HG03139 (cell line): ENCODE measurements at regions not wholly inside any gene's neighbourhood (a gene's known extent, or its start where the extent isn't known, plus 50 kb on each side); places are given as distances from the start of the nearest gene placed in this dataset.
"Not testable (repeated sequence)": the region's sequence is repeated elsewhere in the genome, so short reads cannot be mapped to it uniquely, and the experiment has no call there.

Source experiments
- ATAC-seq: cut with Tn5 transposase; IDR thresholded peaks from one replicate; pipeline ENCODE4 v1.9.1; 2021; ENCODE audit not compliant: unreplicated experiment

GRCh38 chr2:142718576-142719155 is 158.8 kb upstream of the KYNU start:
- ATAC-seq = no peak

- no peak for ATAC-seq
Observed at GRCh38 chr2:142716463-142717242, 160.8 kb upstream of the KYNU start.

GRCh38 chr2:142714600-142714999 is 162.9 kb upstream of the KYNU start:
- ATAC-seq = no peak

GRCh38 chr2:142710336-142710735 is 167.1 kb upstream of the KYNU start:
- no peak for ATAC-seq

- ATAC-seq = no peak
Observed at GRCh38 chr2:142707318-142707717, 170.1 kb upstream of the KYNU start.

DNA sequence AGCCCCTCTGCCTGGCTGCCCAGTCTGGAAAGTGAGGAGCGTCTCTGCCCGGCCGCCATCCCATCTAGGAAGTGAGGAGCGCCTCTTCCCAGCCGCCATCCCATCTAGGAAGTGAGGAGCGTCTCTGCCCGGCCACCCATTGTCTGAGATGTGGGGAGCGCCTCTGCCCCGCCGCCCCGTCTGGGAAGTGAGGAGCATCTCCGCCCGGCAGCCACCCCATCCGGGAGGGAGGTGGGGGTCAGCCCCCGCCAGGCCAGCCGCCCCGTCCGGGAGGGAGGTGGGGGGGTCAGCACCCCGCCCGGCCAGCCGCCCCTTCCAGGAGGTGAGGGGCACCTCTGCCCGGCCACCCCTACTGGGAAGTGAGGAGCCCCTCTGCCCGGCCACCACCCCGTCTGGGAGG is 175.1 kb upstream of the KYNU start:
- not testable (repeated sequence) for ATAC-seq

- ATAC-seq = not testable (repeated sequence)
Observed at GRCh38 chr2:142695350-142696257, 181.9 kb upstream of the KYNU start.

DNA sequence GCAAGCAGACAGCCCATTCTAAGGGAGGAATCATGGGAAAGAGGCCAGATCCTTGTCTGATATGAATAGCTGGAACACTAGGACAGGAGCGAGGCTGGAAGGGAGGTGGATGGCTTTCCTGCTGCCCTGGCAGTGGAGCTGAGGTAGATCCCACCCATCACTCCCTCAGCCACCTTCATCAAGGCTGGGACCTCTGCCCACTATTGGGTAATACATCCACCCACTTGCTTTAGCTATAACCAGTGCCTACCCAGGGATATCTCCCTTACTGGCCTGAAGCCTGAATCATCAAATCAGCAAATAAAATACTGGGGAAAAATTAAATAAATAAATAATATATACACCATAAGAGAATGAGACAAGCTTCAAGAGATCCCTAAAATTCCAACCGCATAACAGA is 183.2 kb upstream of the KYNU start:
- no peak for ATAC-seq

GRCh38 chr2:142693171-142693950 is 184.1 kb upstream of the KYNU start:
- ATAC-seq = no peak

DNA sequence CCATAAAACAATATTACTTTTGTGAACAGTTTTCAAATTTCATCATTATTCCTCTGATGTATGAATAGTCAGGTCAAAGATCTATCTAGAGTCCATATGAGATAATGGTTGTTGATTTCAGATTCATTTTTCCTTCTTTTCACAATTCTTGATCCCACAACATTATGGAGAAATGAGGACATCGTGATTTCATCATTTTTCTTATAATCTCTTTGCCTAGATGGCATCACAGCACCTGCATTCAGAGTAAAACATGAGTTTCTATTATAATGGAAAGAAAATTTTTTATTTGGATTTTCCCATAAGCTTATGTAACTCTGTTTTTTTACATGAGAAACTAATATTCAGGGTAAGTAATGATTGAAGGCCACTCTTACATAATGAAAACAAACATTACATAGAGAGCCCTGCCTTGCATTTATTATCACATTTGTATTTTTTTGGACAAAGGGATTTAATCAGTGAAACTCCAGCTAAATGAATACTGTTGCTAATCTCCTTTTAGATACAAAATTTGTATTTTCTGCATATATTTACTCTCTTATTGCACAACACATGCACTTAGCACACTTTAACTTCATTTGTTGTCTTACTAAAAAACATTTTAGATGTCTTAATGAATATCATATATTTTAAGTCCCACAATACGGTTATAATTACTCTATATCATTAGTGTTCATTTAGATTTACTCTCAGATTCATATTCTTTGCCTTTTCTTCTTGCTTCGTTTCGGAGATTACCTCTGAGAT is 188.4 kb upstream of the KYNU start:
- ATAC-seq = no peak

DNA sequence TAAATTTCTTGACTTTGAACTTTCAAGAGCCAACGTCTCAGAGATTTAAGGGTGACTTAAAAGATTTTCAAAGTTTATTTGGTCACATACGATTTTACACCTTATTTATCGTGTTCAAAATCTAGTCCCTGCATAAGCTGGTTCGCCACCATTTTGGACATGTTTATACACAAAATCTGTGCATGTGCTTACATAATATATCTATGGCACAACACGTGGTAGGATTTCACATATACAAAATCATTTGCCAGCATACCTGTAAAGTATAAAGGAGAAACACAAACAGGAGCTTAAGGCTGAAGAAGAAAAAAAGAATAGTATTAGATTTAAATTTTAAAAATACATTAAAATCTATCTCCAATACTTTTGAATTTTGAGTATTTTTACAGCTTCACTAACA is 190.0 kb upstream of the KYNU start:
- ATAC-seq = no peak

DNA sequence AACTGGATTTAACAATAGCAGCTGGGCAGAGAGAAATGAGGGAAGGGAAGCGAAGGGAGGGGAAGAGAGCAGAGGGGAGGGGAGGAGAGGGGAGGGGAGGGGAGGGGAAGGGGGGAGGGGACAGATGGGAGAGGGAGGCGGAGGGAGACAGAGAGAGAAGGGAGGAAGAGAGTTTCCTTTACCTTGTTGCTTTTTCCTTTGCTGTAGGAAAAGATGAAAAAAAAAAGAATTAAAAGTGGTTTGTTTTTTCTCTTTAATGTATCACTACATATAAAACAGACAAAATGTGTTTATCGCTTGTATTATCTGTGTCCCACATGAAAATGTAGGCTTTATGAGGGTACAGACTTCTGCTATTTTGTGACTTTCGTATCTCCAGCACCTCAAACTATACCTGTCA is 190.4 kb upstream of the KYNU start:
- no peak for ATAC-seq

GRCh38 chr2:142684667-142685066 is 192.8 kb upstream of the KYNU start:
- no peak for ATAC-seq

DNA sequence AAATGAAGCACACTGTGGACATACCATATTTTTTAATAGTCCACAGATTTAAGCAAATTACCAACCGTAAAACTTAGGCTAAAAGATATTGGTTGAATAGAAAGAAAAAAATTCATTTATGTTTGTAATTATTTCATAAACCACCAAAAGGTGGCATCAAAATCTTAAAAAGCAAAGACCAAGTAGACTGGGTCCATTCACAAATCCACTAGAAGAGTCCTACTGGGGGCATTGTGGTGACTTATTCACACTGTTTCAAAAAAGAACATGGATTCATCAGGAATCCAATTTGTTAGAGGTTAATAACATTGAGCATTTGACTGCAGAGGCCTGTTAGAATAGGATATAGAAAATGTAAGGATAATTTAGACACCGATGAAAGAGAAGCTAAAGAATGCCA is 194.9 kb upstream of the KYNU start:
- ATAC-seq = no peak

- no peak for ATAC-seq
Observed at GRCh38 chr2:142681952-142682351, 195.5 kb upstream of the KYNU start.

- no peak for ATAC-seq
Observed at GRCh38 chr2:142678164-142678563, 199.3 kb upstream of the KYNU start.

DNA sequence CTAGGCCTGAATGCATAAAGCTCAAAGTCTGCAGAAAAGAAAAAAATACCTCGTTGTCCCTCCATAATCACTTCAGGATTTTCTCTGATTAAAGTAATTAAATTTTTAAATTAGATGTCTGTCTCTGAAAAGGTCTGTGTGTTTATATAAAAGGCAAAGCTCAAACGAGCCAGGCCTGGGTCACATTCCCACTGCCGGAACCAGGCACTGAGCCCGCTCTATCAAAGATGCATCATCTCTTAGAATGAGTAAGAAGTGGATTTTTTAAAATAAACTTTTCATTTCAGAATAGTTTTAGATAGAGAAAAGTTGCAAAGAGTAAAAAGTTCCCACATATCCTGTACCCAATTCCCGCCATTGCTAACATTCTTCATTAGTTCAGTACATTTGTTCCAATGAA is 202.1 kb upstream of the KYNU start:
- ATAC-seq = no peak

GRCh38 chr2:142673836-142674235 is 203.6 kb upstream of the KYNU start:
- ATAC-seq = no peak

DNA sequence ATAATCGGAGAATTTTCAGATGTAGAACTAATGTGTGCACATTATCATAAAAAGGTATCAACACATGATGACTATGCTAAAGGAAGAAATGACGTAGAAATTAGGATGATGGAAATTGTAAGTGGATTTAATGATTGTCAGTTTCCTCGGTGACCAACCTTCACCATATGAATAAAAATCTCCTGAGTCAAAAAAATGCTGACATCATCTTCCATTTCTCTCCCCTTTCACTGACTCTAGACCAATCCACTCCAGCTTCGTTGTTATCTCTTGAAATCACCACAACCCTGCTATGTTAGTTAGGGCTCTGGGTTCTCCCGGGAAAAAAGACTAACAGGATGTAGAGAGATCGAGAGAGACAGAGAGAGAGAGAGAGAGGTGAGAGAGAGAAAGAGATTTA is 204.8 kb upstream of the KYNU start:
- no peak for ATAC-seq

DNA sequence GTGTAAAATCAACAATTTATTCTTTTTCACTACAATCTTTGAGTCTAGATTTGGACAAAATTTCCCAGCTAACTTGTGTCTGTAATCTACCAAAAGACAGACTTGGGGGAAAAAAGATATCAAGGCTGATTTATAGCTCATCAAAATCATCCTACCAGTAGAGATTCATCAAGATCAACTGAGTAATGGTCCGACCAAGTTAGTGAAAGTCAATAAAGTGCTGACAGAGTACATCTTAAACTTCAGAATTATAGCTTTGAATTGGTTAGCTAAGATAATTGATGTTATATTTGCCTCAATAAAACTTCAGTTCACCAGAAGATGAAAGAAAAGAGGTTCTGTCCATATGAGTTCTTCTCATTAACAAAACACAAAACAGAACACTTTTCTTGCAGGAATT is 207.1 kb upstream of the KYNU start:
- no peak for ATAC-seq
